Stomach (tissue), 8 donors: ENCODE measurements at regions not wholly inside any gene's neighbourhood (a gene's known extent, or its start where the extent isn't known, plus 50 kb on each side); places are given as distances from the start of the nearest gene placed in this dataset.

Experiments used
- DNase-seq, 2 donors: peaks; one replicate each; pipeline versions ENCODE4 v3.0.0 to v3.0.0-alpha.2; 2013 to 2019
- H3K27ac ChIP-seq, 5 donors: fragments of 200-600 bp in 4 of 5; sonication (generic) in 4 of 5; one replicate each; pipeline ENCODE4 v1.5.1; 2013 to 2019; ENCODE audit warnings: mild to moderate bottlenecking in 1 of 5, moderate library complexity in 1 of 5
- H3K27me3 ChIP-seq, 3 donors: fragments of 200-600 bp; sonication (generic); one replicate each; pipeline ENCODE4 v1.5.1; 2017 to 2019; ENCODE audit warnings: mixed run types in 1 of 3
- H3K36me3 ChIP-seq, 4 donors: fragments of 200-600 bp; sonication (generic); 1 replicate in 3 of 4; 2 replicates in 1 of 4; pipeline ENCODE4 v1.5.1; 2016 to 2019
- H3K4me1 ChIP-seq, 4 donors: fragments of 200-600 bp; sonication (generic); one replicate each; pipeline ENCODE4 v1.5.1; 2016 to 2019
- H3K4me3 ChIP-seq, 4 donors: fragments of 200-600 bp; sonication (generic) in 3 of 4; one replicate each; pipeline ENCODE4 v1.5.1; 2016 to 2019; ENCODE audit warnings: mild to moderate bottlenecking in 1 of 4
- H3K9me3 ChIP-seq, 4 donors: fragments of 200-600 bp; sonication (generic); one replicate each; pipeline ENCODE4 v1.5.1; 2016 to 2019
- EP300 ChIP-seq: sonication (generic); formaldehyde crosslinking; IDR thresholded peaks from one replicate; pipeline ENCODE4 v1.6.1; 2017; ENCODE audit warnings: antibody characterized with exemption
- POLR2A ChIP-seq, 4 donors: fragments of 450-650 bp; IDR thresholded peaks; one replicate each; pipeline ENCODE4 v1.6.1; 2016; ENCODE audit warnings: antibody characterized with exemption in 4 of 4, control low read depth in 2 of 4, mild to moderate bottlenecking in 1 of 4, moderate library complexity in 1 of 4
- POLR2AphosphoS5 ChIP-seq, 3 donors: sonication (generic); formaldehyde crosslinking; IDR thresholded peaks; one replicate each; pipeline ENCODE4 v1.6.1; 2016; ENCODE audit warnings: antibody characterized with exemption in 3 of 3
- WGBS, 5 donors: extraction: QIAGEN DNeasy Blood & Tissue Kit in 3 of 5; methylation state at CpG; one replicate each; pipeline versions ENCODE4 v1.1.5 to v1.1.7; 2013 to 2018; 5-methylcytosine and 5-hydroxymethylcytosine counted together
- intact Hi-C: fragments of 100-400 bp; cut with DNase I; formaldehyde crosslinking; loops from one replicate; pipeline ENCODE4 v1.15.1; 2023; ENCODE audit warnings: low total_unique reads
- TF ChIP-seq, protein P1 (sequence below), 7 experiments: fragments of 450-650 bp in 4 of 7; fragments of 200-600 bp in 3 of 7; sonication (generic) in 3 of 7; IDR thresholded peaks; one replicate each; pipeline ENCODE4 v1.5.1; 2016 to 2019; ENCODE audit warnings: antibody characterized with exemption in 7 of 7, control low read depth in 2 of 7, mild to moderate bottlenecking in 1 of 7
- donor health status: healthy with polysubstance abuse.
- donor health status: Bipolar disorder and iron deficiency.
- donor health status: healthy.

- intact Hi-C loops = no loop called here
- H3K27ac ChIP-seq = no peak overlapping the region
- 74 to 91% (median 75%) methylated on average over 4 of the region's 4 CpGs for WGBS, 5 donors
- no peaks in the 10 kb centered on the region for H3K36me3 ChIP-seq
- no peaks in the 10 kb centered on the region for H3K9me3 ChIP-seq
- H3K27me3 ChIP-seq = no peaks in the 10 kb centered on the region
- H3K4me3 ChIP-seq = no peak overlapping the region
- TF ChIP-seq EP300 (no peak), POLR2A (IDR thresholded peaks at IDR 0.05) (no peak), POLR2AphosphoS5 (IDR thresholded peaks at IDR 0.05) (no peak)
- TF ChIP-seq, protein P1, sequence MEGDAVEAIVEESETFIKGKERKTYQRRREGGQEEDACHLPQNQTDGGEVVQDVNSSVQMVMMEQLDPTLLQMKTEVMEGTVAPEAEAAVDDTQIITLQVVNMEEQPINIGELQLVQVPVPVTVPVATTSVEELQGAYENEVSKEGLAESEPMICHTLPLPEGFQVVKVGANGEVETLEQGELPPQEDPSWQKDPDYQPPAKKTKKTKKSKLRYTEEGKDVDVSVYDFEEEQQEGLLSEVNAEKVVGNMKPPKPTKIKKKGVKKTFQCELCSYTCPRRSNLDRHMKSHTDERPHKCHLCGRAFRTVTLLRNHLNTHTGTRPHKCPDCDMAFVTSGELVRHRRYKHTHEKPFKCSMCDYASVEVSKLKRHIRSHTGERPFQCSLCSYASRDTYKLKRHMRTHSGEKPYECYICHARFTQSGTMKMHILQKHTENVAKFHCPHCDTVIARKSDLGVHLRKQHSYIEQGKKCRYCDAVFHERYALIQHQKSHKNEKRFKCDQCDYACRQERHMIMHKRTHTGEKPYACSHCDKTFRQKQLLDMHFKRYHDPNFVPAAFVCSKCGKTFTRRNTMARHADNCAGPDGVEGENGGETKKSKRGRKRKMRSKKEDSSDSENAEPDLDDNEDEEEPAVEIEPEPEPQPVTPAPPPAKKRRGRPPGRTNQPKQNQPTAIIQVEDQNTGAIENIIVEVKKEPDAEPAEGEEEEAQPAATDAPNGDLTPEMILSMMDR (IDR thresholded peaks at IDR 0.05) = no peak
- DNase-seq = no peak
- no peaks in the 10 kb centered on the region for H3K4me1 ChIP-seq
Observed at GRCh38 chrX:7233580-7234406, 85.8 kb upstream of the PUDP start.

DNA sequence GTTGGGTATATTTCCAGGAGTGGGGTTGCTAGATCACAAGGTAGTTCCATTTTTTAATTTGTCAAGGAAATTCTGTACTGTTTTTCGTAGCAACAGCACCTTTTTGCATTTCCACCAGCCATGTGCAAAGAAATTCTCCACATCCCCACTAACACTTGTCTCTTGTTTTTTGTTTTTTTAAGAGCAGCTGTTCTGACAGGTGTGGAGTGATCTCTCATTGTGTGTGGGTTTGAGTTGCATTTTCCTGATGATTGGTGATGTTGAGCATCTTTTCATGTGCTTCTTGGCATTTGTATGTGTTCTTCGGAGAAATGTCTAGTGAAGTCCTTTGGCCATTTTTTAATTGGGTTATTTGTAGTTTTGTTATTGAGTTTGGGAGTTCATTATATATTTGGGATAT is 80.3 kb upstream of the PUDP start:
- Histone ChIP-seq H3K4me3 (no peak overlapping the region), H3K27ac (no peak overlapping the region), H3K27me3 (no peaks in the 10 kb centered on the region), H3K9me3 (no peaks in the 10 kb centered on the region), H3K4me1 (no peaks in the 10 kb centered on the region), H3K36me3 (no peaks in the 10 kb centered on the region)
- intact Hi-C loops = no loop called here
- 44 to 100% (median 91%) methylated on average over 2 of the region's 2 CpGs for WGBS, 5 donors
- DNase-seq = no peak
- TF ChIP-seq, protein P1 (IDR thresholded peaks at IDR 0.05) = no peak
- TF ChIP-seq POLR2A (IDR thresholded peaks at IDR 0.05) = no peak
- TF ChIP-seq EP300 = no peak
- no peak for TF ChIP-seq POLR2AphosphoS5 (IDR thresholded peaks at IDR 0.05)

DNA sequence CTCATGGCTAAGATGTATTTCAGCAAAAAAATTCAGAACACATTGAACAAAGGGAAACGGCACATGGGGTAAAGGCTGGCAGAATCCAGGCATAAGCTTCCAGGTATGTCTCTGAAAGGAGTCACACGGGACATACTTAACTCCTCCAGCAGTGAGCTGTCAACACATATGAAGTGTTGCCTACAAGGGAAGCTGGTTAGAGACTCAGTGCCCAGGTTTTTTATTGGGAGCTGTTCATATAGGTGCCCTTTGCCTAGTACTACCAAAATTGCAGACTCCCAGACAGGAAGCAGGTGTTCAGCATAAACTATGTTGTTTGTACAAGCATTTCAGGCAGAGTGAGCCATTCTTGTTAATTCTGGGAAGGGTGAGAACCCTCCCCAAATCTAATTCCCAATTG is 77.4 kb upstream of the PUDP start:
- WGBS, 5 donors = 83 to 100% (median 95%) methylated on average over 2 of the region's 2 CpGs
- intact Hi-C loops = no loop called here

GRCh38 chrX:7223271-7223670 is 75.3 kb upstream of the PUDP start:
- intact Hi-C loops = no loop called here
- Histone ChIP-seq H3K36me3 (no peaks in the 10 kb centered on the region), H3K9me3 (no peaks in the 10 kb centered on the region), H3K4me3 (no peak overlapping the region), H3K27ac (no peak overlapping the region), H3K27me3 (no peaks in the 10 kb centered on the region), H3K4me1 (no peaks in the 10 kb centered on the region)
- WGBS, 5 donors = 85 to 92% (median 88%) methylated on average over 2 of the region's 2 CpGs
- TF ChIP-seq, protein P1 (IDR thresholded peaks at IDR 0.05) = no peak
- TF ChIP-seq POLR2A (IDR thresholded peaks at IDR 0.05) = no peak
- TF ChIP-seq POLR2AphosphoS5 (IDR thresholded peaks at IDR 0.05) = no peak
- TF ChIP-seq EP300 = no peak
- DNase-seq = no peak

More for the DNA sequence above, 77.4 kb upstream of the PUDP start:
- no peak for DNase-seq
- Histone ChIP-seq H3K4me1 (no peaks in the 10 kb centered on the region), H3K4me3 (no peak overlapping the region), H3K27ac (no peak overlapping the region), H3K27me3 (no peaks in the 10 kb centered on the region), H3K36me3 (no peaks in the 10 kb centered on the region), H3K9me3 (no peaks in the 10 kb centered on the region)
- no peak for TF ChIP-seq POLR2AphosphoS5 (IDR thresholded peaks at IDR 0.05)

DNA sequence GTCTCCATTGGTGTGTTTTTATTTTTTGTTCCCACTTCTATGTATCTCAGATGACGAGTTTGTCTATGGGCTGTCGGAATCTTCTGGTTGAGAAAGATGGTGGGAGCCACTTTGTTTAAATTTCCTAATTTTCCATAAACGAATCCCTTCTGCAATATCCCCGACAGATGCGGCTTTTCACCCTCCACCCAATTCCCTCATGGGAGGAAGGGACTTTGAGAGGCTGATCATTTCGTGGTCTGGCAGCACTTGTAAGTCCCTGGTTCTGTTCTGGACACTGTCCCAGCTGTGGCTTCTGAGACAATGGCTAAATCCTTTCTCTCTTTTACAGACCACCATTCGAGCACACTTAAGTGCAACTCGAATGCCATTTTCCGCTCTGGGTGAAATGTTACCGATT is 72.2 kb upstream of the PUDP start:
- H3K36me3 ChIP-seq = no peaks in the 10 kb centered on the region
- no peaks in the 10 kb centered on the region for H3K27me3 ChIP-seq
- intact Hi-C loops = no loop called here
- no peak overlapping the region for H3K27ac ChIP-seq
- DNase-seq = no peak
- 81 to 88% (median 87%) methylated on average over 10 of the region's 10 CpGs for WGBS, 5 donors
- H3K9me3 ChIP-seq = no peaks in the 10 kb centered on the region
- H3K4me1 ChIP-seq = no peaks in the 10 kb centered on the region
- TF ChIP-seq POLR2AphosphoS5 (IDR thresholded peaks at IDR 0.05) (no peak), POLR2A (IDR thresholded peaks at IDR 0.05) (no peak), EP300 (no peak)
- TF ChIP-seq, protein P1 (IDR thresholded peaks at IDR 0.05) = no peak
- H3K4me3 ChIP-seq = no peak overlapping the region
